Muscle layer of colon (tissue), 2 donors: ENCODE measurements at regions not wholly inside any gene's neighbourhood (a gene's known extent, or its start where the extent isn't known, plus 50 kb on each side); places are given as distances from the start of the nearest gene placed in this dataset.

ENCODE experiments used
- H3K27ac ChIP-seq: one replicate; pipeline ENCODE4 v1.7.0; 2013; ENCODE audit warnings: low read depth, mild to moderate bottlenecking, low read length, moderate library complexity
- H3K27me3 ChIP-seq, 2 donors: one replicate each; pipeline ENCODE4 v1.7.0; 2013; ENCODE audit warnings: low read length in 2 of 2, mild to moderate bottlenecking in 2 of 2; ENCODE audit not compliant: insufficient read depth in 2 of 2, control insufficient read depth in 1 of 2
- H3K36me3 ChIP-seq: one replicate; pipeline ENCODE4 v1.7.0; 2013; ENCODE audit warnings: mild to moderate bottlenecking, low read length; ENCODE audit not compliant: insufficient read depth
- H3K4me1 ChIP-seq: one replicate; pipeline ENCODE4 v1.7.0; 2013; ENCODE audit warnings: mild to moderate bottlenecking, low read length; ENCODE audit not compliant: insufficient read depth
- H3K4me3 ChIP-seq, 2 donors: one replicate each; pipeline ENCODE4 v1.7.0; 2013; ENCODE audit warnings: low read length in 2 of 2, low read depth in 1 of 2, mild to moderate bottlenecking in 1 of 2, moderate library complexity in 1 of 2
- H3K9ac ChIP-seq: one replicate; pipeline ENCODE4 v1.7.0; 2013; ENCODE audit warnings: low read length
- H3K9me3 ChIP-seq: one replicate; pipeline ENCODE4 v1.7.0; 2013; ENCODE audit warnings: mild to moderate bottlenecking, low read length
- donor health status: abdominal sarcoma.
- donor health status: Adenocarcinoma of cecum.

GRCh38 chr7:130901209-130901783 lies 167.3 kb upstream of the KLF14 start:
- Histone ChIP-seq H3K4me3 (peak overlapping the region in 1 of 2 donors; percentile 21), H3K27ac (peak overlapping the region; percentile 64), H3K36me3 (peaks cover 7% of the 10 kb centered on the region), H3K4me1 (peaks cover 67% of the 10 kb centered on the region), H3K9me3 (no peaks in the 10 kb centered on the region), H3K27me3 (no peaks in the 10 kb centered on the region), H3K9ac (no peak overlapping the region)

DNA sequence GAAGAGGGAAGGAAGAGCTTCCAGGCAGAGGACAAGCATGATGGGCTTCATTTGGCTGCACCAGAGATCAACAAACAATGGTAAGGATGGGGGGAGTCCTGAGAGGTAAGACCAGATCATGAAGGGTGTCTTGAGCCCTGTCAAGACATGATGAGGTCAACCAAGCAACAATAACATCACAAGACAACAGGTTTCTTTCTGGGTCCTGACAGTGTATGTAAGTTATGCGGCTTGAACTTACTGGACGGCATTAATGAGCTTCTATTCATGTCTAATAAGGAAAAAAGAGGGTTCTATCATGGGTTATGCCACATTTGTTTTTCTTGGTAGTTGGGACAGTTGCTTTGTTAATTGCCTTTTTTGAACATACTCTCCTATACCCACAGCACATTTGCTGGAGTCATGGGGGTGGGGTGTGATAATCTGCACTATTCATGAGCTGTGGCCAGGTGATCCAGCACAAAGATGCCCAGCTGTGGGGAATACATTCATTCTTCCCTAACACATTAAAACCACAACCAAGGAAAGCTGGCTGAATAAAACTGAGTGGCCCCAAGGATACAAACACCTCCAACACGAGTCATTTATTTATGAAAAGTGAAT lies 168.8 kb upstream of the KLF14 start:
- peaks cover 51% of the 10 kb centered on the region for H3K4me1 ChIP-seq
- H3K4me3 ChIP-seq, result no peak overlapping the region
- no peak overlapping the region for H3K9ac ChIP-seq
- H3K27ac ChIP-seq, result peak overlapping the region; percentile 53
- no peaks in the 10 kb centered on the region for H3K27me3 ChIP-seq
- peaks cover 3% of the 10 kb centered on the region for H3K36me3 ChIP-seq
- no peaks in the 10 kb centered on the region for H3K9me3 ChIP-seq

- Histone ChIP-seq H3K36me3 (no peaks in the 10 kb centered on the region), H3K9ac (no peak overlapping the region), H3K27me3 (no peaks in the 10 kb centered on the region), H3K9me3 (no peaks in the 10 kb centered on the region), H3K27ac (peak overlapping the region; percentile 53), H3K4me1 (peaks cover 50% of the 10 kb centered on the region), H3K4me3 (no peak overlapping the region)
Measured at GRCh38 chr7:130903358-130903974, 169.5 kb upstream of the KLF14 start.

DNA sequence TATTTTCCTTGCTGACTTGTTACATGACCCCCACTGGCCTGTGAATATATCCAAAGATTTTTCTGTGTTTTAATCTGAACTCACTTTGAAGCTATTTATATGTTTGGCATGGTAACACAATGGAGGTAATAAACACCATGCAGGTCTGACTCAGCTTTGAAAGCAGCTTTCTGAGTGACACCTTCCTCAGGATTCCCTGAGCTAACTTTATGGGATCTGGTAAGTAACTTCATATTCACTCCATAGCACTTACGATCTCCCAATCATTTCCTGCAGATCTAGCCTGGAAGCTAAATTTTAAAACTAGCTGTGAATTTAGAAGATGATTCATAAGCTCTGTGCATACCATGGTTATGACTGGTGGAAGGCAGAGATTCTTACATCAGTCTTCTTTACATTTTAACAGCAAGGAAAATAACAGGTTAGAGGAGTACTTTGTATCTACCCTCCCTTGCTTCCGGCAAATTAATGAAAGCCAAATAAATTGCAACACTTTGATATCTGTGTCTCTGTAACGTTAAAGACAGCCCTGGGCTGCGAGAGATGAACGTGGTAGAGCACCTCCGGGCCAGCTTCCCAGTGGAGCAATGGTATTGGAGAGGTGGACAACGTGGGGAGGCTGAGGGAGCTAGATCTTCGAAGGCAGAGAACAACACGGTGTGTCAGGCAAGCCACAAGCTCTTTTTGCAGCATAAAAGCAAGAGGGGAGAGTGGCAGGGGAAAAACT lies 170.2 kb upstream of the KLF14 start:
- H3K36me3 ChIP-seq, result no peaks in the 10 kb centered on the region
- no peaks in the 10 kb centered on the region for H3K27me3 ChIP-seq
- H3K9ac ChIP-seq, result no peak overlapping the region
- no peak overlapping the region for H3K4me3 ChIP-seq
- peaks cover 50% of the 10 kb centered on the region for H3K4me1 ChIP-seq
- H3K27ac ChIP-seq, result peak overlapping the region; percentile 38
- H3K9me3 ChIP-seq, result no peaks in the 10 kb centered on the region

GRCh38 chr7:130904792-130905191 lies 170.8 kb upstream of the KLF14 start:
- Histone ChIP-seq H3K4me3 (no peak overlapping the region), H3K9ac (no peak overlapping the region), H3K36me3 (no peaks in the 10 kb centered on the region), H3K27me3 (no peaks in the 10 kb centered on the region), H3K27ac (no peak overlapping the region), H3K4me1 (peaks cover 49% of the 10 kb centered on the region), H3K9me3 (no peaks in the 10 kb centered on the region)

DNA sequence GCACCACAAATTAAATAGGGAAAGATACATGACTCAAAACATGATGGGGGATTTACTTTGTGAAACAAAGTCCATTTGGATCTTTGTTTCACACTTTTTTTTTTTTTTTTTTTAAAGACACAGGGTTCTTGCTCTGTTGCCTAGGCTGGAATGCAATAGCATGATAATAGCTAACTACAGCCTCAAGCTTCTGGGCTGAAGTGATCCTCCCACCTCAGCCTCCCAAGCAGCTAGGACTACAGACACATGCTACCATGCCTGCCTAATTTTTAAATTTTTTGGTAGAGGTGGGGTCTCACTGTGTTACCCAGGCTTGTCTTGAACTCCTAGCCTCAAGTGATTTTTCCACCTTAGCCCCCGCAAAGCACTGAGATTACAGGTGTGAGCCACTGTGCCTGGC lies 172.6 kb upstream of the KLF14 start:
- H3K27ac ChIP-seq, result no peak overlapping the region
- H3K27me3 ChIP-seq, result no peaks in the 10 kb centered on the region
- no peak overlapping the region for H3K9ac ChIP-seq
- H3K4me1 ChIP-seq, result peaks cover 39% of the 10 kb centered on the region
- no peaks in the 10 kb centered on the region for H3K9me3 ChIP-seq
- no peaks in the 10 kb centered on the region for H3K36me3 ChIP-seq
- H3K4me3 ChIP-seq, result no peak overlapping the region

DNA sequence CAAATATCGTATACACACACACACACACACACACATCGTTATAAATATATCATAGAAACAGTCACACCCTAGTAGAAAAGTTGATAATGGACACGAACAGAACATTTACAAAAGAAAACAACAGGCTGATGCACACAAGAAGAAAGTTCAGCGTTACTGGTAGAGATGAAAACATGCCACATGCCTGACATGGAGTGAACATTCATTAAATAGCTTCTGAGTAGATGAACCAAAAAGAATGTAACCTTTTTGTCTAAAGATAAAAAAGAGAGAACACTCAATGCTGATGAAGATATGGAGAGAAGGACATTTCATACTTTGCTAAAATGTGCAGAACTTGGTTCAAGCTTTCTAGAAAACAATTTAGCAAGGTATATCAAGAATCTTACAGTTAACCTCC lies 173.4 kb upstream of the KLF14 start:
- Histone ChIP-seq H3K4me1 (peaks cover 40% of the 10 kb centered on the region), H3K4me3 (no peak overlapping the region), H3K36me3 (no peaks in the 10 kb centered on the region), H3K9me3 (no peaks in the 10 kb centered on the region), H3K27ac (no peak overlapping the region), H3K9ac (no peak overlapping the region), H3K27me3 (no peaks in the 10 kb centered on the region)

DNA sequence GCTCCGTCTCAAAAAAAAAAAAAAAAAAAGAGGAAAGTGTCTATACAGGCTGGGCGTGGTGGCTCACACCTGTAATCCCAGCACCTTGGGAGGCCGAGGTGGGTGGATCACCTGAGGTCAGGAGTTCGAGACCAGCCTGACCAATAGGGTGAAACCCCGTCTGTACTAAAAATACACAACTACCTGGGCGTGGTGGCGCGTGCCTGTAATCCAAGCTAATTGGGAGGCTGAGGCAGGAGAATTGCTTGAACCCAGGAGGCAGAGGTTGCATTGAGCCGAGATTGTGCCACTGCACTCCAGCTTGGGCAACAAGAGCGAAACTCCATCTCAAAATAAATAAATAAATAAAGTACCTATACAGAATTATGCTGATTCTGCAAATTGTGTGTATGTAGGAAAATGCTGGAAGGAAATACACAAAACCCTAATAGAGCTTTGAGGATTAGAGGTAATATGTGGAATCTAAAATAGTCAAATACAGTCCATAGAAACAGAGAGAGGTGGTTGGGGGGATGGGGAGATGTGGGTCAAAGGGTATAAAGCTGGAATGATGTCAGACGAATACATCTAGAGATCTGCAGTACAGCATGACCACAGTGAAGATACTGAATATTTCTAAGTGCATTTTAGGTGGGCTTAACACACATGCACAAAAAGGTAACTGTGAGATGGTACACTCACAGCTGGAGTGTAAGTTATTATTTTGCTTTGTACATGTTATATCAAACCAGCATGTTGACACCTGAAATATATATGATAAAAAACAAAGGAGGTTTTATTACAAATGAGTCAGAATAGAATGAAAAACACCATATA lies 174.5 kb upstream of the KLF14 start:
- no peak overlapping the region for H3K9ac ChIP-seq

DNA sequence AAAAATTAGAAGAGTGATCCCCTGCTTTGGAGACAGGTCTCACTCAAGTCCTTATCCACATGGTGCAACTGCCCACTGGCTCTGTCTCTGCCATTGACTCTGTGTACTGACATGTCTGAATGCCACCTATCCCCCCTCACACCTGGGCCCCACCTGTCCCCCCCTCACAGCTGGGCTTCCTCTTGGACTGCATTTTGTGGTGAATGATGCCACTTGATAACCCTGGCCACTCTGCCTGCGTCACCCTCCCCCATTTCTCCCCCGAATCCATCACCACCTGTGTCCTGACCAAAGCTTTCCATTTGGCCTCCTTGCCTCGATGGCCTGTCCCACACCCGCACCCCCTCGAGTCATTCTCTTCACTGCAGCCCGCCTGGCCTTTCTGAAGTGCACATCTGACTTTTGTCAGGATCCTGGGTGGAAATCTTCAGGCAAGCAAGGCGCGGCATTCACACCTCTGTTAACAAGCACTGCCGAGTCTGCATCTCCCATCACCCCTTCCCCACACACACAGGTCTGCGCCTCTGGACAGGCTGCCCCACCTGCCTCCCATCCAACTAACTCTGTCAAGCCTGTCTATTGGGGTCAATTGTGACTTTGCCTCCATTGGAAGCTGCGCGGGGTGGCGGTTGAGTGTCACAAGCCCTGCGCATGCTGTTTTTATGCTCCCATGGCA lies 175.3 kb upstream of the KLF14 start:
- Histone ChIP-seq H3K4me1 (peaks cover 38% of the 10 kb centered on the region), H3K27ac (no peak overlapping the region), H3K27me3 (no peaks in the 10 kb centered on the region), H3K9me3 (no peaks in the 10 kb centered on the region), H3K36me3 (no peaks in the 10 kb centered on the region), H3K9ac (no peak overlapping the region), H3K4me3 (no peak overlapping the region)

More for the DNA sequence above, 174.5 kb upstream of the KLF14 start:
- Histone ChIP-seq H3K27ac (no peak overlapping the region), H3K4me1 (peaks cover 39% of the 10 kb centered on the region), H3K4me3 (no peak overlapping the region), H3K9me3 (no peaks in the 10 kb centered on the region), H3K36me3 (no peaks in the 10 kb centered on the region), H3K27me3 (no peaks in the 10 kb centered on the region)

DNA sequence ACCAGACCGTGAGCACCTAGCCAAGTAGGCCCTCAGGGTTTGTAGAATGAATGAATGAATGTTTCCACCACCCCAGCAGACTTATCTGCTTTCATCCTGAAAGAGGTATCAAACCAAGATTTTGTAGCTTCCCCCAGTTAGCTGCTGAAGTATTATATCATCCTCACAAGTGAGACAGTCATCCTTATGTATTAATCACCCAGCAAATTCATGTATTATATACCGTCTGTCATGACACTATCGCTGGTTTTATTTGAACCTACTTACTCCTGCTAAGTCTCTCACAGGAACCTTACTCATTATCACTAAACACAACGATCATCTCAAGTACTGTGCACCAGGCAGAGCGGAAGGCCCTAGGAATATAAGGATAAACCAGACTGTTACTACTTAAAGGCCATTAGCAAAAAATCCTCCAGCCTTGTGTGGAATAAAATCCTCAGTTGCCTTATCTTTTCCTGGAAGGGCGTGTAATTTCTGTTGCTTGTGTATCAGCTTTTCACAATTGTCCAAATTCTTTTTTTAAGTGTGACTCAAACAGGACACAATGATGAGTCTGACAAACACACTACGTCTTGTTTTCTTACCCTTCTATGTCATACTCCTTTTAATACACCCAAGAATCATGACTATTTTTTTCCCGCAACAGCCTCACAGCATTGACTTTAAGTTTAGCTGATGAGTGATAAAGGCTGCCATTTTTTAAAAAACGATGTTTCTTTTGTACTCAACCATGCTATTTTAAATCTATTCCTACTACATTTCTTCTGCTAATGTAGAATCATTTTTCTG lies 176.1 kb upstream of the KLF14 start:
- Histone ChIP-seq H3K9me3 (no peaks in the 10 kb centered on the region), H3K9ac (no peak overlapping the region)

More for the DNA sequence above, 176.1 kb upstream of the KLF14 start:
- Histone ChIP-seq H3K4me1 (peaks cover 38% of the 10 kb centered on the region), H3K27ac (no peak overlapping the region), H3K4me3 (no peak overlapping the region), H3K27me3 (no peaks in the 10 kb centered on the region), H3K36me3 (no peaks in the 10 kb centered on the region)
